HG03064 (cell line): ENCODE measurements at regions not wholly inside any gene's neighbourhood (a gene's known extent, or its start where the extent isn't known, plus 50 kb on each side); places are given as distances from the start of the nearest gene placed in this dataset.
"Not testable (repeated sequence)": the region's sequence is repeated elsewhere in the genome, so short reads cannot be mapped to it uniquely, and the experiment has no call there.

Experiments
- ATAC-seq: cut with Tn5 transposase; IDR thresholded peaks from one replicate; pipeline ENCODE4 v1.9.1; 2021; ENCODE audit warnings: low read depth; ENCODE audit not compliant: unreplicated experiment

DNA sequence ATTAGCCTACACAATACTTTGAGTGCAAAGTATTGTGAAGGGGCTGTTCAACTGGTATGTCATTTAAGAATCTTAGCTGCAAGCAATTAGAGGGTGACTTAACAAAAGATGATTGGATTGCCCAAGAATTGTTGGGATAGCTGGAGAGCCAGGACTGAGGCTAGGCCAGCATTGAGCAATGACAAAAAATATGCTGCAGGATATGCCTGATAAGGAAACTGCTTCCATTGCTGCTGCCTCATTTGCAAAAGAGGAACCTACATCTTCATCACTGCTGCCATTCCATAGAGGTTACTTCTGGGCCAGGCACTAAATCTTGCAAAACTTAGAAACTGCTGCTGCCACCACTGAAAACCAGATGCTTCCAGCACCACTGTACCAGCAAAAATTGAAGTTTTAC lies 108.0 kb upstream of the TBC1D5 start:
- no peak for ATAC-seq

DNA sequence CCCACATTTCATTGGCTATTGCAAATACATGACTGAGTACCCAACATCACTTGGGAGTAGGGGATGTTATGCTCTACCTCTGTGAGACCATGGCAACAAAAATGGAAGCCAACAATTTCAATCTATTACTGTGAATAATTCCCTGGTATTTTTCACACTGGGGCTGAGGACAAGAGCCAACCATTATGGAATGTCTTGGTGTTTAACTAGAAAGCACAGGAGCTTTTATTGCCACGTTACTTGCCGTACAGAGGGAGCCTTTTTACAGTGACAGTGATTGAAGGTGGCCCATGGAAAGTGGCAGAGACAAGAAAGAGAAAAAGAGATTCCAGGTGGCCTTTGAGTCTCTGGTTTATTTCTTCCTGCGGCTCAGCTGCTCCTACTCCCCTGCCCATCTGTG lies 105.7 kb upstream of the TBC1D5 start:
- no peak for ATAC-seq

DNA sequence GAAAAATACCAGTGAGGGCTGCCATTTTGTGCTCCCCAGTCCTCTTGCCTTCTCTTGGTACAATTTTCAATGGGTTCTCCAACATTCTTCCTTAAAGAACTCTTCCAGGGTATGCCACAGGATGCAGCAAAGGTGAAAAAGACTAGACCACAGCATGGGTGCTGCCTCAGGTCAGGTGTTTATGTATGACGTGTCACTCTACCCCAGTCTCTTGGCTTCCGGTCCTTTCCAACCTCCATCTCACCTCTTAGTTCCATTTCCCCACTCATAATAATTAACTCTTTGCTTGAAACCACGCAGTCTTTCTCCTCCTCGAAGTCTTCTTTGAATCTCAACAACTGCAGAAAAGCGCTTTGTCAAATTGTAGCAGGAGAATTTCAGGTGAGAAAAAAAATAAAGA lies 104.7 kb upstream of the TBC1D5 start:
- ATAC-seq: no peak

DNA sequence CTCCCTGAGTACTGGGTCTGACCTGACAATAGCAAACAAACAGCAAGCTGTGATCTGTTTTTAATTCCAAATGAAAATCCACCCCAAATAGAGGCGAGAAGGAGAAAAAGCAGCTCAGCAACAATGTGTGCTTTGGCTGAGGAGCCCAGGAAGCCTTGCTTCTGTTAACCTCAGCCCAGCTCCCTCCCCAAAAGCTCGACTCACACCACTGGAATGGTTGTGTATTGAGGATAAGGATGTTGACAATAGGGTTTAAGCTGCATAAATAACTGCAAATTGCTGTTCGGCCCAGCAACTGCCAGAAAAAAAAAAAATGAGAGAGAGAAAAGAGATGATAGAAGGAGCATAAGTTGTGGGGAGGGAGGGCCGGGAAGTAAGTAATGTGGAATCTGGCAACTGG lies 104.0 kb upstream of the TBC1D5 start:
- ATAC-seq: no peak

DNA sequence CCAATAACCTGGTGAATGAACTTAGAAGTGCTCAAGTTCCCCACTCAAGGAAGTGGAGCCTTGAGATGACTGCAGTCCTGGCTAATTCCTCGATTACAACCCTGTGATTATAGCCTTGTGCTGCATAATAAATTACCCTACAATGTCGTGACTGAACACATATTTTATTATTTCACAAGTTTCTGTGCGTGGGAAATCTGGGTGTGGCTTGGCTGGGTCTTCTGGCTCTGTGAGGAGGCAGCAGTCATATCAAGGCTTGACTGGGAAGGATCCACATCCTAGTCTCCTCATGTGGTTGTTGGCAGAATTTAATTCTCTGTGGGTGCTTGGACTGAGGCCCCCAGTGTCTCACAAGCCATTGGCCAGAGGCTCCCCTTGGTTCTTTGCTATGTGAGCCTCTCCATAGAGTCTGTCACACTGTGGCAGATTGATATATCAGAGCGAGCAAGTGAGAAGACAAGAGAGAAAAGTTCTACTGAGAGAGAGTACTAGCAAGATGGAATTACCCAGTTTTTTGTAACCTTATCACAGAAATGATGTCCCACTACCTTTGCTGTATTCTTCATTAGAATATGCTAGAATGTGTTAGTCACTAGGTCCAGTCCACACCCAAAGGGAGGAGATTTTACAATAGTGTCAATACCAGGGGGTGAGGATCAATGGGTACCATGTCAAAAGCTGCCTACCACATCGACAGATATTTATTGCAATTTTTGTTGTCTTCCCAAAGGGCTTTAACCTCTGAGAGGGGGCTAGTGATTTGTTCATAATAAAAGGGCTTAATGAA lies 102.8 kb upstream of the TBC1D5 start:
- no peak for ATAC-seq

- ATAC-seq: no peak
Measured at GRCh38 chr3:17844236-17844635, 101.8 kb upstream of the TBC1D5 start.

- ATAC-seq: peak; percentile 78
Measured at GRCh38 chr3:17841190-17841828, 98.9 kb upstream of the TBC1D5 start.

DNA sequence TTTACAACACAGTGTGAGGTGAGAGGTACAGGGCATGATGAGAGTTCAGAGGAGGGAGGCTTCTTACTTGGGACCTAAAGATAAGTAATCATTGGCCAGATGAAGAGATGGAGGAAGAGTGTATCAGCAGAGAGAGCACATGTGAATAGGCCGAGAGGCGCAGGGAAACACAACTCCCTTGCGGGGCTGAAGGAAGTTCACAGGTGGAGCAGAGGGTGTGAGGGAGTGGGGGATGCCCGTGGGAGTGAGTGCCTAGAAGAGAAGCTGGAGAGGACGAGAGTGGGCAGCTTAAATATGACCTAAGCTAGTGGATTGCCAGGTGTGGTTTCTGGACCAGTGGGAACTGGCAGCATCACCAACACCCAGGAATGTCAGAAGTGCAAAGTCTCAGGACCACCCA lies 98.2 kb upstream of the TBC1D5 start:
- no peak for ATAC-seq

DNA sequence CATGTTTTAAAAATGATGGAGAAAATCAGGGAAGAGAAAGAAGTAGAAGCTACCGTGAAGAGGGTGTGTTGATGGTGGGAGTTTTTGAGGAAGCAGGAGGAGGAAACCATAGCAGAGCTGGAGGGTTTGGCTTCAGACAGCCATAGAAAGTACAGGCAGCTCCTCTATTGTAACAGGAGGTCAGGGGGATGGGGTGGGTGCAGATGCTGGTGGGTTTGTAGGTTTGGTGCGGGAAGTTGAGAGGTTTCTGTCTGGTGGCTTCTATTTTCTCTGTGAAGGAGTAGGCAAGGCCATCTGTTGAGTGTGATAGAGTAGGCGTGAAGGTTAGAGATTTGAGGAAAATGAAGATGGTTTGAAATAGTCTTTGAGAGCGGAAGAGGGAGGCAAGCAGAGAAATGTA lies 97.7 kb upstream of the TBC1D5 start:
- ATAC-seq: no peak

DNA sequence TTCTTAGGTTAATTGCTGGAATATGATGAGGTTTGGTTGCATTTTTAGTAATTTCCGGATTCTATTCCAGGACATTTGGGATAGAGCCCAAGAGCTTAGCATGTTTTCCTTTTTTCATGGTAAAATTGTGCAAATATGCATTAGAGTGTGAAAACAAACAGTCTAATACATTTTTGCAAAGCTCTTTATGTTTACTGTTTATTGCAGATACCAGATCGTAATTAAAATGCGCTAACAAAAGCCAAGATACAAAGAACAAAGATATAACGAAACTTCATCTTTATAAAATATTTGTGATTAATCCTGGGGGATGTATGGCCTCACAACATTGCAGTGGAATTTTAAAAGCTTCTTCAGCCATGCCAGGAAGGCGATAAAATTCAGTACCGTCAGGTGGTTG lies 94.5 kb upstream of the TBC1D5 start:
- no peak for ATAC-seq

DNA sequence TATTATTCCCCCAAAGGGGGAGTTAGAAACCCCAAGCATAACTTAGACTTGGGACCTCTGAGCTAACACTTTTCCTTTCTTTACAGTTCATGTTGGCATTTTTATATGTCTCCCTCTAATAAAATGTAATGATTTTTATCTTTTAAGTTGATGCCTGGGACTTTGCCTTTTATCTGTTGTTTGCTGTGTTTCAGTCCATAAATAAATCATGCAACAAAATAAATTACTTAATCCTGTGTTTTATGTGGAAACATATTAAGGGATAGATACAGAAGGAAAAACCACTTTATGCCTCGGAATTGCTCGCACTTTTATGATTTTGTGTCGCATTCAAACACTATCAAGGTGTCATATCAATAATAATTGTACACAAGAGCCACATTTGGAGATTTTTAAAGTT lies 93.7 kb upstream of the TBC1D5 start:
- no peak for ATAC-seq

DNA sequence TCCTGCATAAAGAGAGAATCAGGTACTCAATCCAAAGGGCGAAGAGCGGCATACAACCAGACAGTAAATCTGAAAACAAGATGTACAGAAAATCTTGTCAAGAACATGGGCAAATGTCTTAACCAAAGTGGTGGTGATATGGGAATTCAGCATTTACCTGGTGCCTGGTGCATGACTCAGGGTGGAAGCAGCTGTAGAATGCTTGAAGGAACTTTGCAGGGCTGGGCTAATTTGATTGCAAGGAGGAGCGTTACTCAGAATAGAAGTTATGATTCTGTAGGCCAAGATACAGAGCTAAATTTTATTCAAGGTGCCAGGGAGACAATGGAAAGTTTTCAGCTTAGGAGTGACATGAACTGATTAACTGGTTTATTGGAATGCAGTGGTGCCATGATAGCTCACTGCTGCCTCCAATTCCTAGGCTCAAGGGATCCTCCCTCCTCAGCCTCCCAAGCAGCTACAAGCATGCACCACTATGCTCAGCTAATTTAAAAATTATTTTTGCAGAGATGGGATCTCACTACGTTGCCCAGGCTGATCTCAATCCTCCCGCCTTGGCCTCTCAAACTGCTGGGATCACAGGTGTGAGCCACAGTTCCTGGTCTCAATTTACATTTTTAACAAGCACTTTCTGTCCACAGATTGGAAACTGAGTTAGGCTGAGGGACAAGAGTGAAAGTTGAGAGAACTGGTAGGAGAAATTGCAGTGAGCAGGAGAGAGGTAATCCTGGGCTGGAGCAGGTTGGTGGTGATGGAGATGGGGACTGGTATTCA lies 91.5 kb upstream of the TBC1D5 start:
- no peak for ATAC-seq

GRCh38 chr3:17832016-17832415 lies 89.6 kb upstream of the TBC1D5 start:
- no peak for ATAC-seq

- no peak for ATAC-seq
Measured at GRCh38 chr3:17831366-17831765, 88.9 kb upstream of the TBC1D5 start.

DNA sequence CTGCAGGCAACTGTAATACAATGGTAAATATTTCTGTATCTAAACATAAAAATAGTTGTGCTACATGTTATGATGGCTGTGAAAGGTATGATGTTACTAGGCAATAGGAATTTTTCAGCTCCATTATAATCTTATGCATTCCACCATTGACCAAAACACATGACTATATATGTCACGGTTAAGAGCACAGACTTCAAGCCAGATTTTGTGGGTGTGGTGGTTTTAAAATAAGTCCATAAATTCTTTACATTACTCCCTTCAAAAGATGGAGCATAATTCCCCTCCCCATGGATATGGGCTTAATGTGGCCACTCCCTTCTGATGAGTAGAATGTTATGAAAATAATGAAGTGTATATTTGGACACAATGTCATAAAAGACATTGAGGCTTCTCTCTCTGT lies 88.4 kb upstream of the TBC1D5 start:
- ATAC-seq: no peak

- ATAC-seq: no peak
Measured at GRCh38 chr3:17828388-17828787, 86.0 kb upstream of the TBC1D5 start.

GRCh38 chr3:17825298-17825697 lies 82.9 kb upstream of the TBC1D5 start:
- no peak for ATAC-seq

- no peak for ATAC-seq
Measured at GRCh38 chr3:17823816-17824215, 81.4 kb upstream of the TBC1D5 start.

DNA sequence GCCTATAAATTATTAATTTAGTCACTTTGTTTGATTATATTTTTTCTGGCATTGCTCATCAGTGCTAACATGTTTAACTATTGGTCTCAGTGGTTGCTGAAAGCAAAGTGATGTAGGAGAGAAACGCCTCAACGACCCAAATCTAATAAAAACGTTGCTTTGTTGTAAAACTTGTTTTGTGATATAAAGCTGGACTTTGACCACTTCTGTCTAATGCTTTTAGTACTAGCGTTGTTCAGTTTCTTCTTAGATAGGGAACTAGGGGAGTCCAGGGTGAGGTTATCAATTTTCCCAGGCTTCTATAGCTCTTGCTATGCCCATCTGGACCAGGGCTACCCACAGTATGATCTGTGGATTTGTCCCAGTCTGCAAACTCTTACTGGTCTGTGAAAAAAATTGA lies 80.6 kb upstream of the TBC1D5 start:
- ATAC-seq: no peak

DNA sequence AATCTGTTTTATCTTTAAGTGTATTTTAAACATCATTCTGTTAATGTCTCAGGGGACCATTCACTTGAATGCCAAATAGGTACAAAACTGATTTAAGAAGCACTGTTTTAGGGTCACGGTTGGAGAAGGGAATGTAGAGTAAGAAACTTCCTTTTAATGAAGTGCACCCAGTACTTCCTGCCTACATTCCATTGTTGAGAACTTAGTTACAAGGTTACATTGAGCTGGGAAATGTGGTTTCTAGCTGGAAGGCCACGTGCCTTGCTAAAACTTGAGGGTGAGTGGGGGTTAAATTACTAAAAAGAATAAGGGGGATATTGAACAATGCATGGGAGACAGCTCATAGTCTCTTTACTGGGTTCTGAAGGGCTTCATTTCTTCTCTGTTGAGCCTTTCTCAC lies 78.3 kb upstream of the TBC1D5 start:
- ATAC-seq: no peak

DNA sequence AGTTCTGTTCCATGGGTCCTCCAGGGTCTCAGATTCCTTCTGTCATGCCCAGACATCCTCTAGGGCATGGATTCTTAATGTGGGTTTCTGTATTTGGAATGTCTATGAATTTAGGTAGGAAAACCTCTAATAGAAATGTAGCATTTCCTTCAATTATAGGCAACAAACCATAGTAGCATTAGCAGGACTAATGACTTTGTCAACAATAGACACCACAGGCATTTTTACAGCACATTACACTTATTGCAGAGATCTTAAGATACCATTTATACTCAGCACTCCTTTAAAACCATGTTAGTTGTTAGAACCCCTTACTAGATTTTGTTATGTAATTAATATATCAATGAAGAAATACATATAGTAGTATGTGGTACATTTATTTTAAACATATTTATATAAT lies 77.8 kb upstream of the TBC1D5 start:
- ATAC-seq: no peak

DNA sequence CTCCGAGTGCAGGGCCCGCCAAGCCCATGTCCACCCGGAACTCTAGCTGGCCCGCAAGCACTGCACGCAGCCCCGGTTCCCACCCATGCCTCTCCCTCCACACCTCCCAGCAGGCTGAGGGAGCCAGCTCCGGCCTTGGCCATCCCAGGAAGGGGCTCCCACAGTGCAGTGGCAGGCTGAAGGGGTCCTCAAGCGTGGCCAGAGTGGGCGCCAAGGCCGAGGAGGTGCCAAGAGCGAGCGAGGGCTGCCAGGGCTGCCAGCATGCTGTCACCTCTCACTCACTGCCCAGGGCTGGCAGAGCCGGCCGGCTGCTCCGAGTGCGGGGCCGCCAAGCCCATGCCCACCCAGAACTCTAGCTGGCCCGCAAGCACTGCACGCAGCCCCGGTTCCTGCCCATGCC lies 75.5 kb upstream of the TBC1D5 start:
- ATAC-seq: not testable (repeated sequence)
